Activated naive CD4-positive, alpha-beta T cell treated with anti-CD3 and anti-CD28 coated beads, Interleukin-2, amount 50 U/mL, for 72 hours (primary cell): ENCODE measurements at regions not wholly inside any gene's neighbourhood (a gene's known extent, or its start where the extent isn't known, plus 50 kb on each side); places are given as distances from the start of the nearest gene placed in this dataset.

Experiments used
- ATAC-seq, 2 donors: fragments of 150-1000 bp; cut with Tn5 transposase; 2 replicates each; pipeline ENCODE4 v1.10.0; 2021; ENCODE audit warnings: mild to moderate bottlenecking in 2 of 2, moderate library complexity in 2 of 2
- DNase-seq, 2 donors: peaks; one replicate each; pipeline ENCODE4 v3.0.0; 2021 to 2022; ENCODE audit warnings: low spot score in 2 of 2
- H3K27ac Mint-ChIP-seq, 2 donors: one replicate each; pipeline ENCODE4 v1.8.0; 2022; ENCODE audit warnings: mild to moderate bottlenecking in 2 of 2, mixed read lengths in 2 of 2
- H3K36me3 Mint-ChIP-seq, 2 donors: one replicate each; pipeline ENCODE4 v1.8.0; 2022; ENCODE audit warnings: mixed read lengths in 2 of 2
- H3K9me3 Mint-ChIP-seq, 2 donors: one replicate each; pipeline ENCODE4 v1.8.0; 2022; ENCODE audit warnings: mixed read lengths in 2 of 2

GRCh38 chr12:67595365-67595764 is 53.2 kb upstream of the DYRK2 start:
- DNase-seq (no peak), ATAC-seq (no peak)
- peaks cover 21 to 22% of the 10 kb centered on the region in 2 donors for H3K9me3 Mint-ChIP-seq
- no peak overlapping the region for H3K27ac Mint-ChIP-seq
- peaks cover 6 to 35% of the 10 kb centered on the region in 2 donors for H3K36me3 Mint-ChIP-seq

- ATAC-seq: no peak
- no peak for DNase-seq
- Mint-ChIP-seq H3K36me3 (peaks cover 6 to 29% of the 10 kb centered on the region in 2 donors), H3K27ac (no peak overlapping the region), H3K9me3 (peaks cover 12 to 16% of the 10 kb centered on the region in 2 donors)
Measured at GRCh38 chr12:67598598-67598997, 49.9 kb upstream of the DYRK2 start.
